ENCODE measurements at regions not wholly inside any gene's neighbourhood (a gene's known extent, or its start where the extent isn't known, plus 50 kb on each side); places are given as distances from the start of the nearest gene placed in this dataset.

- no peak for DNase-seq
Measured at GRCh38 chr13:88103824-88104223, 432.7 kb downstream of the SLITRK5 start.

GRCh38 chr13:88104576-88104975, 433.4 kb downstream of the SLITRK5 start:
- no peak for DNase-seq

DNA sequence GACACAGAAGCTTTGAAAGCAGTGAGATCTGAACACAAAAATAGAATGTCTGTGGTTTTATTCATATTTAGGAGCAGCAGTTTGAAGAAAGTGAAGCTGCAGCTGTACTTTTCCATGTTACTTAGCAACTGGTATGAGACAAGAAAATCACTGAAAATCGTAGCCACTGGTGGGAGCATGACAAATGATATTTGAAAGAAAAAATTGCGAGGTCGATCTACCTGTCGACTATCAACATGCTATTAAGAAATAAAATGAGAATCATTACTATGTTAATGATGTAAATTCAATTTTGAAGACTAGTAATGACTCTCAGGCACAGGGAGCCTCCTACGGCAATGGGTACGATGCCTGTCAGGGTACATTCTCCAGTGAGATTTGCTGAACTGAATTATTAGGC, 436.4 kb downstream of the SLITRK5 start:
- DNase-seq: no peak

DNA sequence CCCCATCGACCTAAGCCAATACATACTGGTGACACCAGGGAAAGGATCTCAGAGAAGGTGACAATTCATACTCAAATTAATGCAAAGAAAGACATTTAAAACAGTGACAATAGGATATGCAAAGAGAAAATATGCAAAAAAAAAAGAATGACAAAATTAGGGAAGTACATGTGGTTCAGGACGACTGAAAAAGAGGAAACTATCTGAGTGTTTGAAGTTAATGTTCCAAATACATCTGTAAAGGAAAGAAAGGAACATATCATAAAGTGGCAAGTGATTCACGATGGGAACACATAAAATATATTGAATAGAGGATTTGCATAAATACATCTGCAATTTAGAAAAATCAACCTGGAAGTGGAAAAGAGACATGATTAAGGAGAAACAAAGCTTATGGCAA, 441.4 kb downstream of the SLITRK5 start:
- DNase-seq: no peak

- DNase-seq: no peak
Measured at GRCh38 chr13:88115976-88116375, 444.8 kb downstream of the SLITRK5 start.

DNA sequence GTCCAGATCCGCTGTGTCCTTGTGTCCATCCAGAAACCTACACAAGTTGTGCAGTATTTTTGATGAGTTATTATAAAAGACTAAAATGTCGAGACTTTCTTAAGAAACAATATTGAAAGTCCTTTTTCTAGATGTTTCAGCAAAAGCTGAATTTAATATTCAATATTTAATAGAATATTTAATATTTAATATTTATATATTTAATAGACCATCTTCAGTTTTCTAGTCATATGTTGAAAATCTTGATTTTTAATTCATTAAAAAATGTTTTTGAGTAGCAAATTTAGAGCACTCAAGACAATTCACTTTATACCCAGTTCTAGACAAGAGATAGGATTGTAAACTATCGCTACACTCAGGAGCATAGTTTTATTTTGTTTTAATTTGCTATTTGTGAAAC, 447.8 kb downstream of the SLITRK5 start:
- no peak for DNase-seq

GRCh38 chr13:88124142-88124541, 453.0 kb downstream of the SLITRK5 start:
- DNase-seq: no peak

DNA sequence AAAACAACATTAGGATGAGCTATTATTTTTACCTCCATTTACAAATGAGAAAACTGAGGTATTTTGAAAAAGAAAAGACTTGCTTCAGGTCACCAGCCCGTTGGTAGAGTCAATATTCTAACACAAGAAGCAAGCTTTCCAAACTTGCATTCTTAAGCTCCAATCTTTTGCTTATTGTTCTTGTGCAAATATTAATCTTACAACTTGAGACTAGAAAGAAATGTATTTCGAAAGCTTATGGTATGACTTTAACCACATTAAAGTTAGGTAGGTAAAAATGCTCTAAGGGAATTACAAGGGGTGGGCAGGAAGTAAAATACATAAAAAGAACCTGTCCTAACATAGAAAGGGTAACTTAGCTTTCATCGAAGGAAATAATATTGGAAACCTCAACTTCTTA, 453.9 kb downstream of the SLITRK5 start:
- no peak for DNase-seq

DNA sequence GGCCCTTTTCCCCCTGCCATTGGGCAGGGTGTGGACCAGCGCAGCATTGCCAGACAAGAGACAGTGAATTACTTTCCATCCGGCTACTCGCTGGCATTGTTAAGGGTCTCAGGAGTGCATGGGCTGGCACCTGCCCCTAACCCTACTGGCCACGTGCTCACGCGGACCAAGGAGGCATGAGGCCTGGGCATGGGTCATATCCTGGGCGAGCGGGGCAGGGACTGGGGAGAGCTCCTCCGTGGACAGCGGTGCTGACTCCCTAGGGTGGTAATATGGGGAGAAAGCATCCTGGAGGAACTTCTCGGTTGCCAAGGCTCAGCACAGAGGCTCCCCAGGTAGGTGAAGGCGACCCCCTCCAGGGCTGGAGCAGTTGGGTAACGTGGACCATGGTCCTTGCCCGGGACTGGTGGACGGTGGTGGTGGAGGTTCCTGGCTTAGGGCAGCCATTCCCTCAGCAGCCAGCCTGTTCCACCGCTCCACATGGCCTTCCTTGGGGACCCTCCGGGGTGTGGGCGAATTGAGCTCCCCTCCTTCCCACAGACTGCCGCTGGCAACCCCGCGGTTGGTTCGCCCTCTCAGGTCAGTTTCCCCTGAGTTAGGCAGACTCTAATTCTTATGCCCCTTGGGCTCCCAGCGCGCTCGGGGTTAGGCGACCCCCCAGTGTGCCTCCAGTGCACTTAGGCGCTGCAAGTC, 465.1 kb downstream of the SLITRK5 start:
- DNase-seq: no peak

DNA sequence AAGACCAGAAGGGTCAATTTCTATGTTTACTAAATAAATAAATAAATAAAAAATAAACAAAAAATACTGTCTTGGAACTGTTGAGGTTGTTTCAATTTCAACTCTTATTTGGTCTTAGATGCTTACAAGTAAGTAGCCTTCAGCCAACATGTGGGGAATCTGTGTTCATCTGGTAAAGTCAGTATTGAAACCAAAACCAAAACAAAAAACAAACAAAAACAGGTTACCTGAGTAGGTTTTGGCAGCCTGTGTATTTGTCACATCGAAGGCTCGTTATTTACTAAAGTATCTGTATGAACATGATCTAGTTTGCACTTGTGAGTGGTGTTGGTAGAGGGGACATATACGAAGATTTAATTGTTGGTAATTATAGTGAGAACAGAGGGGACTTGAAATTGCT, 471.5 kb downstream of the SLITRK5 start:
- DNase-seq: no peak

DNA sequence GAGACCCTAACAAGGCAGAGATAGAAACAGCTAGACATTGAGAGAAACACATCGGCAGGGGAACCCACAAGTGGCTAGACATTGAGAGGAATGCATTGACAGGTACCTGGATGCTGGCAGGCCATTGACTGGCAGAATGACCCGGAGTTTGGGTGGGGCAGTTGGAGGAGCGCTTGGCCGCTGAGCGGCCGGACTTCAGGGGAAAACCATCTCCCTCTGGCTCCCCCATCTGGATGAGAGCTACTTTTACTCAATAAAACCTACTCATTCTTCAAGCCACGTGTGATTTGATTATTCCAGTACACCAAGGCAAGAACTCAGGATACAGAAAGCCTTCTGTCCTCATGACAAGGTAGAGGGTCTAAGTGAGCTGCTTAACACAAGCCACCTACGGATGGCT, 473.4 kb downstream of the SLITRK5 start:
- no peak for DNase-seq

GRCh38 chr13:88153353-88153752, 482.2 kb downstream of the SLITRK5 start:
- no peak for DNase-seq

- DNase-seq: no peak
Measured at GRCh38 chr13:88154001-88154400, 482.8 kb downstream of the SLITRK5 start.

- no peak for DNase-seq
Measured at GRCh38 chr13:88162076-88162702, 491.0 kb downstream of the SLITRK5 start.

GRCh38 chr13:88176231-88176630, 505.1 kb downstream of the SLITRK5 start:
- DNase-seq: no peak

DNA sequence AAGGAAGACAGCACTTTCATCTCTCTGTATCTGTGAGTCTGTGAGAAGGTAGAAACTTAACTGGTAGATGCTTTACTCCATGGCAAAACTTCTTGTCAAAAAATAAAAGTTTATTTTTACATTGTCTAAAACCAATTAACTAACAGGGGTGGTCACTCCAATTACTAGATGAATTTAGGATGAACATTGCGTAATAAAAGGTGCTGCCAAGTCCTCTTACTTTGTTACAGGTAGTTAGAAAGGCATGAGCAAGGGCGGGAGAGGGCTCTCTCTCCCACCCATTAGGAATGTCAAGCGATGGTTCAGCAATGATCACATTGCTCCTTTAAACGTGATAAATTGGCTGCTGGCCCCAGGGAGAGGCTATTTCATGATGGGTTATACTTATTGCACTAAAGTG, 512.3 kb downstream of the SLITRK5 start:
- no peak for DNase-seq

DNA sequence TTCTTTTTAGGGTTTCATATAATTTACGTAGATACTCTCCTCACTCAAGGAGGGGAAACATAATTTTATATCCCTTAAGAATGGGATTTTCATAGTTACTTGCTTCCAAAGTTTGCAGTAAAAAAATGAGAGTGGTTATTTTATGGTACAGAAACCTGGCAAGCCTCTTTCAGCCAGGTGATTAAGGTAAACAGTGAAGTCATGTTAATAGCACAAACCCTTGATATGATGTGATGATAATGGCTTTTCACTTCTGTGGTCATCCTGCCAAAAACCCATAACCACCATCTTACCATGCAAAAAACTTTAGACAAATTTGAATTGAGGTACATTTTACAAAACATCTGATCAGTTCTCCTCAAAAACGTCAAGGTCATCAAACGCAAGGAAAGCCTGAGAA, 517.8 kb downstream of the SLITRK5 start:
- DNase-seq: no peak

- DNase-seq: no peak
Measured at GRCh38 chr13:88189728-88190127, 518.6 kb downstream of the SLITRK5 start.

DNA sequence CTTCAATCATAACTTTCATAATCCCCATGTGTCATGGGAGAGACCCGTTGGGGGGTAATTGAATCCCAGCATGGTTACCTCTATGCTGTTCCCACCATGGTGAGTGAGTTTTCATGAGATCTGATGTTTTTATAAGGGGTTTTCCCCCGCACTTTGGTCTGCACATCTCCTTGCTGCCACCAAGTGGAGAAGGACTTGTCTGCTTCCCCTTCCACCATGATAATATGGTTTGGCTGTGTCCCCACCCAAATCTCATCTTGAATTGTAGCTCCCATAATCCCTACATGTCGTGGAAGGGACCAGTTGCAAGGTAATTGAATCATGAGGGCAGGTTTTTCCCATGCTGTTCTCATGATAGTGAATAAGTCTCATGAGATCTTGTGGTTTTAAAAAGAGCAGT, 524.9 kb downstream of the SLITRK5 start:
- DNase-seq: no peak

DNA sequence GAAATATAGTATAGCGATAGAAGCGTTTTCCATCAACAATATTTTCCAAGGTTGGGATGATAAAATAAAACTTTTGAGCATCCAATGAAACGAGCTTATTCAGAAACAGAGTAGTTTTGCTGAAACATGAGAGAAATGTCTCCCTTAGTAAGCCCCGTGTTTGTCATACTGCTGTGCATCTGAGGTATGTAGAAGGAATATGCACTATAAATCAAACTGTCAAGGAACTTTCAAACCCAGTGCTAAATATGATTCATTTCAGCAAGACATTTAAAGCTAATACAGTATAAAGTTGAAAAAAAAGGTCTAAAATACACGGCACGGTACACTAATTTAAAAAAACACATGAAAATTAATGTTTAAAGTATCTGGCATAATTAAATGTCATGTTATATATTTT, 546.2 kb downstream of the SLITRK5 start:
- no peak for DNase-seq

- no peak for DNase-seq
Measured at GRCh38 chr13:88217883-88218282, 546.7 kb downstream of the SLITRK5 start.

GRCh38 chr13:88223958-88224357, 552.8 kb downstream of the SLITRK5 start:
- DNase-seq: no peak

DNA sequence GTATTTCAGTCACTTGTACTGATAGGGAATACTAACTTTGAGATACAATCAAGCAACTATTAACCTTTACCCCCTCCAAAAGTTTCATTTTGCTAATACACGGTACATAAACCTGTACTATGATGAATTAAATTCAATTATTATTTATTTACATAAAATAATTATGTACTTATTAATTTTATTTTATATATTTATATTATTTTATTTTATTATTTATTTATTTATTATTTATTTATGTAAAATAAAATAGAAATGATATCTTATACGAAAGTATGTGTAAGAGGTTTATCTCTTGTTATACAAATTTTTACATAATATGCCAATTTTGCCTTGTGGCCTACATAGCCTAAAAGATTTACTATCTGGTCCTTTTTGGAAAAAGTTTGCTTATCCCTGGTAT, 564.3 kb downstream of the SLITRK5 start:
- no peak for DNase-seq

DNA sequence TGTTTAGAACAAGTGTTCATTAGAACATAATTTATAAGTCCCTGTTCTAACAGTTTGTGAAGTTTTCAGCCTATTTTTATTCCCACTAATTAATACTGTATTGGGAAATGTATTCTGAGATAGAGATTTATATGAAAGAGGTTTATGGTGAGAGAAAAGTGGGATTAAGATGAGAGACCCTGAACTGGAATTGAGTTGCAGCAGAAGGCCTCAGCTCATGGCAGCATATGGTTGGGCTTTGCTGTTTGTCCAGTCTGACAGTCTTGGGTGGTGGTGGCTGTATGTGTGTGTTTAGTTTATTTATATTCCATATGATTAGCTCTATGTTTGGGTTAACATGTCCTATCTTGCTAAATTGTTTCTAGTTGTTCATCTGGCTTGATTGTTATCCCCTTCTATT, 575.1 kb downstream of the SLITRK5 start:
- no peak for DNase-seq

- no peak for DNase-seq
Measured at GRCh38 chr13:88248393-88248792, 577.2 kb downstream of the SLITRK5 start.

All from NCI-H2107 (cell line).